GM12878 (cell line): ENCODE measurements at regions not wholly inside any gene's neighbourhood (a gene's known extent, or its start where the extent isn't known, plus 50 kb on each side); places are given as distances from the start of the nearest gene placed in this dataset.

ENCODE experiments used
- ATAC-seq: fragments of 200-7000 bp; cut with Tn5 transposase; 3 replicates; pipeline ENCODE4 v1.9.1; 2020; ENCODE audit warnings: mild to moderate bottlenecking, moderate library complexity
- BruUV-seq: library from RNA; stranded (reverse); fragments of 400-500 nt; replicated peaks from 2 replicates; lab custom pipeline; 2021; lab: Mats Ljungman, UMichigan
- CTCF ChIA-PET: fragments of 300-600 bp; sonication (Branson Sonifier 250); formaldehyde crosslinking; extraction: SDS; loops from one replicate; lab custom pipeline; 2021; ENCODE audit warnings: inconsistent platforms; lab: Yijun Ruan, JAX
- POLR2A ChIA-PET: fragments of 350-600 bp; formaldehyde crosslinking; extraction: SDS; loops from one replicate; lab custom pipeline; 2021; ENCODE audit warnings: inconsistent platforms; lab: Charles Lee
- RAD21 ChIA-PET: fragments of 300-600 bp; sonication (Branson Sonifier 250); formaldehyde crosslinking; loops from one replicate; lab custom pipeline; 2023; ENCODE audit warnings: antibody characterized with exemption; ENCODE audit not compliant: unreplicated experiment; lab: Charles Lee
- SMC1A ChIA-PET: fragments of 300-600 bp; sonication (Branson Sonifier 250); formaldehyde crosslinking; loops from one replicate; lab custom pipeline; 2023; ENCODE audit not compliant: unreplicated experiment, uncharacterized antibody; lab: Charles Lee
- DNase-seq: peaks from one replicate; pipeline ENCODE4 v3.0.0-alpha.2; 2011; ENCODE audit warnings: low read depth, low spot score
- FAIRE-seq: peaks from 3 replicates; lab custom pipeline; 2011; peaks lifted over from hg19 to GRCh38; lab: Jason Lieb, UNC
- H2AFZ ChIP-seq: 2 replicates; pipeline ENCODE4 v1.6.0; 2011; ENCODE audit warnings: low read depth, low read length, control low read depth; ENCODE audit not compliant: control insufficient read depth
- H3K27ac ChIP-seq: 2 replicates; pipeline ENCODE4 v1.5.1; 2011; ENCODE audit warnings: control low read depth; ENCODE audit not compliant: control insufficient read depth, insufficient read depth
- H3K27me3 ChIP-seq, 2 experiments: replicated peaks in 1 of 2; 2 replicates each; pipeline versions ENCODE4 v1.6.0 to v1.6.1; 2011; ENCODE audit warnings: low read length in 1 of 2; ENCODE audit not compliant: control insufficient read depth in 2 of 2, insufficient read depth in 2 of 2
- H3K36me3 ChIP-seq, 2 experiments: 2 replicates each; pipeline ENCODE4 v1.5.1; 2011; ENCODE audit warnings: low read length in 1 of 2; ENCODE audit not compliant: control insufficient read depth in 2 of 2, insufficient read depth in 2 of 2
- H3K4me1 ChIP-seq: 2 replicates; pipeline ENCODE4 v1.6.1; 2011; ENCODE audit warnings: mild to moderate bottlenecking, low read length, moderate library complexity, mixed read lengths; ENCODE audit not compliant: control insufficient read depth, insufficient read depth
- H3K4me2 ChIP-seq: 2 replicates; pipeline ENCODE4 v1.6.0; 2011; ENCODE audit warnings: control low read depth; ENCODE audit not compliant: control insufficient read depth, insufficient read depth
- H3K4me3 ChIP-seq: fragments of 200-600 bp; sonication (generic); 2 replicates; pipeline ENCODE4 v1.5.1; 2016
- H3K79me2 ChIP-seq: 2 replicates; pipeline ENCODE4 v1.6.0; 2011; ENCODE audit warnings: low read length; ENCODE audit not compliant: control insufficient read depth, insufficient read depth
- H3K9ac ChIP-seq: 2 replicates; pipeline ENCODE4 v1.8.0; 2011; ENCODE audit warnings: low read length, control low read depth, mixed read lengths; ENCODE audit not compliant: control insufficient read depth, insufficient read depth
- H3K9me3 ChIP-seq: replicated peaks from 3 replicates; pipeline ENCODE4 v1.5.1; 2011; ENCODE audit warnings: mild to moderate bottlenecking, low read length; ENCODE audit not compliant: control insufficient read depth, insufficient read depth
- H4K20me1 ChIP-seq: 2 replicates; pipeline ENCODE4 v1.6.0; 2011; ENCODE audit not compliant: control insufficient read depth, insufficient read depth
- in situ Hi-C: fragments of 300-500 bp; cut with MboI; formaldehyde crosslinking; loops from 9 replicates; pipeline ENCODE4 v1.14.3; 2018; ENCODE audit warnings: mixed read lengths
- intact Hi-C: fragments of 100-400 bp; cut with micrococcal nuclease; formaldehyde crosslinking; loops from one replicate; pipeline ENCODE4 v1.14.2; 2022; ENCODE audit not compliant: unreplicated experiment
- TF ChIP-seq, protein P1 (sequence below): fragments of 450-650 bp; formaldehyde crosslinking; IDR thresholded peaks from 2 replicates; pipeline ENCODE4 v1.4.0; 2020; ENCODE audit warnings: mild to moderate bottlenecking, moderate library complexity
- TF ChIP-seq, protein P2 (sequence below): fragments of 450-650 bp; IDR thresholded peaks from 2 replicates; pipeline ENCODE4 v1.6.1; 2017; ENCODE audit warnings: borderline replicate concordance
- TF ChIP-seq, protein P3 (sequence below): fragments of 450-650 bp; IDR thresholded peaks from 2 replicates; pipeline ENCODE4 v1.6.1; 2016; ENCODE audit warnings: mild to moderate bottlenecking, moderate library complexity, borderline replicate concordance

DNA sequence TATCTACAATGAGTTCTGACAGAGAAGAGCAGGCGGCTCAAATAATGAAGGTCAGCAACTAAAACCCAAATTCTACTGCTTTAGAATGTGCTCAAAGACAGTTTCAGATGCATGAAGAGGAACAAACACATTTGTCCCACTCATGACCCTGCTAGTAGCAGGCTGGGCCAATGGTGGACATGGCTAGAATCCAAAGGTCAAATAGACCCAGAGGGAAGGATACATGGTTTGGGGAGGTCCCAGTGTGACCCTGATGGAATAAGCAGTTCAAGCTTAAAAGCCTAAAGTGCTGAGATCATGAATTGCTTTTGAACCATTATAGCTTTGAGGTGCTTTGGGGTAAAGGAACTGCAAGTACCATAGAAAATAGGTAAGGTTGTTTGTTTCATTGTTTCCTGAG is 450.7 kb downstream of the MID1IP1 start (continued):
- TF ChIP-seq, protein P1, sequence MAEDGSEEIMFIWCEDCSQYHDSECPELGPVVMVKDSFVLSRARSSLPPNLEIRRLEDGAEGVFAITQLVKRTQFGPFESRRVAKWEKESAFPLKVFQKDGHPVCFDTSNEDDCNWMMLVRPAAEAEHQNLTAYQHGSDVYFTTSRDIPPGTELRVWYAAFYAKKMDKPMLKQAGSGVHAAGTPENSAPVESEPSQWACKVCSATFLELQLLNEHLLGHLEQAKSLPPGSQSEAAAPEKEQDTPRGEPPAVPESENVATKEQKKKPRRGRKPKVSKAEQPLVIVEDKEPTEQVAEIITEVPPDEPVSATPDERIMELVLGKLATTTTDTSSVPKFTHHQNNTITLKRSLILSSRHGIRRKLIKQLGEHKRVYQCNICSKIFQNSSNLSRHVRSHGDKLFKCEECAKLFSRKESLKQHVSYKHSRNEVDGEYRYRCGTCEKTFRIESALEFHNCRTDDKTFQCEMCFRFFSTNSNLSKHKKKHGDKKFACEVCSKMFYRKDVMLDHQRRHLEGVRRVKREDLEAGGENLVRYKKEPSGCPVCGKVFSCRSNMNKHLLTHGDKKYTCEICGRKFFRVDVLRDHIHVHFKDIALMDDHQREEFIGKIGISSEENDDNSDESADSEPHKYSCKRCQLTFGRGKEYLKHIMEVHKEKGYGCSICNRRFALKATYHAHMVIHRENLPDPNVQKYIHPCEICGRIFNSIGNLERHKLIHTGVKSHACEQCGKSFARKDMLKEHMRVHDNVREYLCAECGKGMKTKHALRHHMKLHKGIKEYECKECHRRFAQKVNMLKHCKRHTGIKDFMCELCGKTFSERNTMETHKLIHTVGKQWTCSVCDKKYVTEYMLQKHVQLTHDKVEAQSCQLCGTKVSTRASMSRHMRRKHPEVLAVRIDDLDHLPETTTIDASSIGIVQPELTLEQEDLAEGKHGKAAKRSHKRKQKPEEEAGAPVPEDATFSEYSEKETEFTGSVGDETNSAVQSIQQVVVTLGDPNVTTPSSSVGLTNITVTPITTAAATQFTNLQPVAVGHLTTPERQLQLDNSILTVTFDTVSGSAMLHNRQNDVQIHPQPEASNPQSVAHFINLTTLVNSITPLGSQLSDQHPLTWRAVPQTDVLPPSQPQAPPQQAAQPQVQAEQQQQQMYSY = no peak

DNA sequence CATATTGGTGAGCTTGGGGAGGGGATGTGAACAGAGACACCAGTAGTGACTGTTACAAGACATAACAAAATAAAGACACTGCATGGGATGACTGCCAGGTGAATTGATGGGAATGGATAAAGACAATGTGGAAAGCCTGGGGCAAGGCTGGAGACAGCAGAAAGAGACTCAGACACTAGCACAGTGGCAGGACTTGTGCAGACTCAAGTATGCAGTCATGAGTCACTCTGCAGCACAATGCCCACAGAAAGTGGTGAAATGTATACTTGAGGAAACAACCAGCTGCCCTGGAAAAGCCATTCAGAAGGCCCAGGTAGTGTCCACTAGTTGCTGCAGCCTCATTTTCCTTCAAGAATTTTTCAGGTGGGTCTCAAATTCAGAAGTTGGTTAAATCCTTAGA is 452.3 kb downstream of the MID1IP1 start:
- ChIA-PET POLR2A (no interaction called here), CTCF (interaction anchor here (1.4 kb wide), 1 partner anchor 11 kb away, joined by 3 read pairs; no protein-coding TSS in a partner anchor), SMC1A (interaction anchor here (1.2 to 1.3 kb wide), 2 partner anchors 11 to 57 kb away, joined by 3 read pairs; no protein-coding TSS in a partner anchor), RAD21 (no interaction called here)
- in situ Hi-C loops (no loop called here), intact Hi-C loops (no loop called here)
- no TSS peak for BruUV-seq
- no peak for FAIRE-seq
- no peaks in the 10 kb centered on the region for H3K79me2 ChIP-seq
- no peak for ATAC-seq
- TF ChIP-seq, protein P2, sequence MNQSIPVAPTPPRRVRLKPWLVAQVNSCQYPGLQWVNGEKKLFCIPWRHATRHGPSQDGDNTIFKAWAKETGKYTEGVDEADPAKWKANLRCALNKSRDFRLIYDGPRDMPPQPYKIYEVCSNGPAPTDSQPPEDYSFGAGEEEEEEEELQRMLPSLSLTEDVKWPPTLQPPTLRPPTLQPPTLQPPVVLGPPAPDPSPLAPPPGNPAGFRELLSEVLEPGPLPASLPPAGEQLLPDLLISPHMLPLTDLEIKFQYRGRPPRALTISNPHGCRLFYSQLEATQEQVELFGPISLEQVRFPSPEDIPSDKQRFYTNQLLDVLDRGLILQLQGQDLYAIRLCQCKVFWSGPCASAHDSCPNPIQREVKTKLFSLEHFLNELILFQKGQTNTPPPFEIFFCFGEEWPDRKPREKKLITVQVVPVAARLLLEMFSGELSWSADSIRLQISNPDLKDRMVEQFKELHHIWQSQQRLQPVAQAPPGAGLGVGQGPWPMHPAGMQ = no peak
- TF ChIP-seq, protein P3, sequence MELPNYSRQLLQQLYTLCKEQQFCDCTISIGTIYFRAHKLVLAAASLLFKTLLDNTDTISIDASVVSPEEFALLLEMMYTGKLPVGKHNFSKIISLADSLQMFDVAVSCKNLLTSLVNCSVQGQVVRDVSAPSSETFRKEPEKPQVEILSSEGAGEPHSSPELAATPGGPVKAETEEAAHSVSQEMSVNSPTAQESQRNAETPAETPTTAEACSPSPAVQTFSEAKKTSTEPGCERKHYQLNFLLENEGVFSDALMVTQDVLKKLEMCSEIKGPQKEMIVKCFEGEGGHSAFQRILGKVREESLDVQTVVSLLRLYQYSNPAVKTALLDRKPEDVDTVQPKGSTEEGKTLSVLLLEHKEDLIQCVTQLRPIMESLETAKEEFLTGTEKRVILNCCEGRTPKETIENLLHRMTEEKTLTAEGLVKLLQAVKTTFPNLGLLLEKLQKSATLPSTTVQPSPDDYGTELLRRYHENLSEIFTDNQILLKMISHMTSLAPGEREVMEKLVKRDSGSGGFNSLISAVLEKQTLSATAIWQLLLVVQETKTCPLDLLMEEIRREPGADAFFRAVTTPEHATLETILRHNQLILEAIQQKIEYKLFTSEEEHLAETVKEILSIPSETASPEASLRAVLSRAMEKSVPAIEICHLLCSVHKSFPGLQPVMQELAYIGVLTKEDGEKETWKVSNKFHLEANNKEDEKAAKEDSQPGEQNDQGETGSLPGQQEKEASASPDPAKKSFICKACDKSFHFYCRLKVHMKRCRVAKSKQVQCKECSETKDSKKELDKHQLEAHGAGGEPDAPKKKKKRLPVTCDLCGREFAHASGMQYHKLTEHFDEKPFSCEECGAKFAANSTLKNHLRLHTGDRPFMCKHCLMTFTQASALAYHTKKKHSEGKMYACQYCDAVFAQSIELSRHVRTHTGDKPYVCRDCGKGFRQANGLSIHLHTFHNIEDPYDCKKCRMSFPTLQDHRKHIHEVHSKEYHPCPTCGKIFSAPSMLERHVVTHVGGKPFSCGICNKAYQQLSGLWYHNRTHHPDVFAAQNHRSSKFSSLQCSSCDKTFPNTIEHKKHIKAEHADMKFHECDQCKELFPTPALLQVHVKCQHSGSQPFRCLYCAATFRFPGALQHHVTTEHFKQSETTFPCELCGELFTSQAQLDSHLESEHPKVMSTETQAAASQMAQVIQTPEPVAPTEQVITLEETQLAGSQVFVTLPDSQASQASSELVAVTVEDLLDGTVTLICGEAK = no peak
- H2AFZ ChIP-seq = no peak overlapping the region
- H3K4me3 ChIP-seq = no peak overlapping the region
- no peak overlapping the region for H3K27ac ChIP-seq
- no peaks in the 10 kb centered on the region; the same call in 2 of the 3 replicates for H3K9me3 ChIP-seq
- H3K9ac ChIP-seq = no peak overlapping the region
- H4K20me1 ChIP-seq = no peaks in the 10 kb centered on the region
- no peaks in the 10 kb centered on the region for H3K36me3 ChIP-seq
- no peaks in the 10 kb centered on the region for H3K4me1 ChIP-seq
- peaks cover 0 to 3% of the 10 kb centered on the region in 2 experiments; a peak in 1 of 4 replicates for H3K27me3 ChIP-seq
- DNase-seq = no peak
- H3K4me2 ChIP-seq = no peak overlapping the region
